NCI-H446 (cell line): ENCODE measurements at regions not wholly inside any gene's neighbourhood (a gene's known extent, or its start where the extent isn't known, plus 50 kb on each side); places are given as distances from the start of the nearest gene placed in this dataset.

Experiments used
- DNase-seq, 2 experiments: peaks; one replicate each; lab custom pipeline; 2025; lab: John Stamatoyannopoulos, UW

GRCh38 chr3:162810776-162811175 lies 1314.2 kb downstream of the OTOL1 start:
- DNase-seq, result no peak

GRCh38 chr3:162842549-162843216 lies 1346.1 kb downstream of the OTOL1 start:
- no peak for DNase-seq

- no peak for DNase-seq
Measured at GRCh38 chr3:162845918-162846317, 1349.3 kb downstream of the OTOL1 start.

GRCh38 chr3:162847511-162847910 lies 1350.9 kb downstream of the OTOL1 start:
- DNase-seq, result no peak

- DNase-seq, result no peak
Measured at GRCh38 chr3:162863579-162863978, 1367.0 kb downstream of the OTOL1 start.

GRCh38 chr3:162865466-162865865 lies 1368.9 kb downstream of the OTOL1 start:
- DNase-seq, result no peak

GRCh38 chr3:162879021-162879562 lies 1382.5 kb downstream of the OTOL1 start:
- no peak for DNase-seq

GRCh38 chr3:162884373-162884772 lies 1387.8 kb downstream of the OTOL1 start:
- no peak for DNase-seq

GRCh38 chr3:162892921-162893793 lies 1396.5 kb downstream of the OTOL1 start:
- DNase-seq, result no peak

GRCh38 chr3:162897291-162897690 lies 1400.7 kb downstream of the OTOL1 start:
- DNase-seq, result no peak

- DNase-seq, result no peak
Measured at GRCh38 chr3:162932503-162932902, 1435.9 kb downstream of the OTOL1 start.

- no peak for DNase-seq
Measured at GRCh38 chr3:162933656-162934055, 1437.0 kb downstream of the OTOL1 start.

- no peak for DNase-seq
Measured at GRCh38 chr3:162936706-162937105, 1440.1 kb downstream of the OTOL1 start.

- no peak for DNase-seq
Measured at GRCh38 chr3:162938083-162938482, 1441.5 kb downstream of the OTOL1 start.

- no peak for DNase-seq
Measured at GRCh38 chr3:162945626-162946025, 1449.0 kb downstream of the OTOL1 start.

GRCh38 chr3:162956711-162957110 lies 1460.1 kb downstream of the OTOL1 start:
- DNase-seq, result no peak

GRCh38 chr3:162960269-162960668 lies 1463.7 kb downstream of the OTOL1 start:
- no peak for DNase-seq

- DNase-seq, result no peak
Measured at GRCh38 chr3:162970292-162970691, 1473.7 kb downstream of the OTOL1 start.

GRCh38 chr3:162971715-162972114 lies 1475.1 kb downstream of the OTOL1 start:
- DNase-seq, result no peak

- DNase-seq, result no peak
Measured at GRCh38 chr3:162973428-162973917, 1476.9 kb downstream of the OTOL1 start.

GRCh38 chr3:162978136-162978535 lies 1481.5 kb downstream of the OTOL1 start:
- no peak for DNase-seq

GRCh38 chr3:162984746-162985145 lies 1488.1 kb downstream of the OTOL1 start:
- no peak for DNase-seq
